ENCODE measurements at regions not wholly inside any gene's neighbourhood (a gene's known extent, or its start where the extent isn't known, plus 50 kb on each side); places are given as distances from the start of the nearest gene placed in this dataset.

GRCh38 chr5:54754878-54755277 is 230.5 kb downstream of the ESM1 start:
- ChIA-PET CTCF (ENCODE audit: unreplicated experiment) (no interaction called here), POLR2A (no interaction called here)
- Histone ChIP-seq H3K9me2 (ENCODE audit: insufficient read depth, low read length) (no peaks in the 10 kb centered on the region), H3K36me3 (ENCODE audit: insufficient read depth, low read length) (no peaks in the 10 kb centered on the region), H2AFZ (ENCODE audit: low read length) (peak overlapping the region; percentile 57), H3K4me1 (ENCODE audit: insufficient read depth, low read length, poor library complexity, severe bottlenecking) (peaks cover 41% of the 10 kb centered on the region), H3K4me3 (ENCODE audit: low read depth, low read length, poor library complexity, severe bottlenecking) (no peak overlapping the region), H3K79me2 (ENCODE audit: insufficient read depth, low read depth, low read length) (no peaks in the 10 kb centered on the region), H3K4me2 (ENCODE audit: low read length) (peak overlapping the region; percentile 43), H3K27ac (ENCODE audit: low read depth, low read length, poor library complexity, severe bottlenecking) (no peak overlapping the region), H4K20me1 (ENCODE audit: insufficient read depth, low read length) (no peaks in the 10 kb centered on the region), H3K9me3 (ENCODE audit: low read length) (no peaks in the 10 kb centered on the region)
- no TSS peak for BruUV-seq (replicated peaks)
- peak; percentile 53 for DNase-seq (ENCODE audit: low spot score)
- intact Hi-C loops (cut with micrococcal nuclease; ENCODE audit: unreplicated experiment): no loop called here
- TF ChIP-seq EZH2phosphoT487 (IDR thresholded peaks at IDR 0.05; ENCODE audit: borderline replicate concordance, low read depth, low read length) (no peak), CTCF (conservative IDR thresholded peaks at IDR 0.05; ENCODE audit: low read length) (no peak)

DNA sequence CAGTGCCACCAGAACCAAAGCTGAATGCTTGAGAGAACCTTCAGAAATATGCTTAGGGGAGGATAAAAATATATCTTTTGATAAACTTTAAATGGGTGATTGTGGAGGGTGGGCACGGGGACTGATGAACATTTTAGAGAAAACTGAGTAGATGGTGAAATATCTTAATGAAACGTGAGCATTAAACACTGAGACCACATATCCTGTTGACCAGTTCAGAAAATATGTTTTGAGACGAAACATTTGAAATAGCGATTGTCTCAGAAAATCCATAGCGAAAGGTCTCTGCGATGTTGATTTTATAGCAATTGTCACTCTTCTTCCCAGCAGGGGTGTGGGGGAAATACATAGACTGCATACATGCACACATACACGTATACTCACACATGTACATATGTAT is 231.0 kb downstream of the ESM1 start:
- TF ChIP-seq CTCF (conservative IDR thresholded peaks at IDR 0.05; ENCODE audit: low read length) (no peak), EZH2phosphoT487 (IDR thresholded peaks at IDR 0.05; ENCODE audit: borderline replicate concordance, low read depth, low read length) (no peak)
- Histone ChIP-seq H3K4me2 (ENCODE audit: low read length) (peak overlapping the region; percentile 43), H3K27ac (ENCODE audit: low read depth, low read length, poor library complexity, severe bottlenecking) (no peak overlapping the region), H3K9me3 (ENCODE audit: low read length) (no peaks in the 10 kb centered on the region), H3K36me3 (ENCODE audit: insufficient read depth, low read length) (no peaks in the 10 kb centered on the region), H3K4me3 (ENCODE audit: low read depth, low read length, poor library complexity, severe bottlenecking) (no peak overlapping the region), H3K79me2 (ENCODE audit: insufficient read depth, low read depth, low read length) (no peaks in the 10 kb centered on the region), H4K20me1 (ENCODE audit: insufficient read depth, low read length) (no peaks in the 10 kb centered on the region), H3K4me1 (ENCODE audit: insufficient read depth, low read length, poor library complexity, severe bottlenecking) (peaks cover 41% of the 10 kb centered on the region), H2AFZ (ENCODE audit: low read length) (peak overlapping the region; percentile 57; the same call in 1 of the 2 replicates), H3K9me2 (ENCODE audit: insufficient read depth, low read length) (no peaks in the 10 kb centered on the region)
- CTCF ChIA-PET (ENCODE audit: unreplicated experiment): no interaction called here
- BruUV-seq (replicated peaks): no TSS peak
- intact Hi-C loops (cut with micrococcal nuclease; ENCODE audit: unreplicated experiment): no loop called here
- no peak for DNase-seq (ENCODE audit: low spot score)
- POLR2A ChIA-PET: interaction anchor here (0.6 kb wide), 1 partner anchor 1451 kb away, joined by 3 read pairs; no protein-coding TSS in a partner anchor

DNA sequence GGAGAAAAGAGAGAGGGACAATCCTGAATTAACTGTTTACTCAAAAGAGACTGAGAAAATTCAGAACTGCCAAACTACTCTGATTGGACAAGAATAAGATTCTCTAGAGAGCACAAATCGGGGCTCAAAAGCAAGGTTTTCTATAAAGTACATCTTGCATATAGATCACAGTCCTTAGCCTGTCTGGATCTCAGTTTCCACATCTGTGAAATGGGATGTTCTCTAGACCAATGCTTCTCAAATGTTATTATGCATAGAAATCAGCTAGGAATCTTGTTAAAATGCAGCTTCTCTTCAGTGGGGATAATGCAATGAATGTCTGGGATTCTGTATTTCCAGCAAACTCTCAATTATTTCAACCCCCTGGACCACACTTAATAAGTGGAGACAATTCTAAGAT is 231.6 kb downstream of the ESM1 start:
- DNase-seq (ENCODE audit: low spot score): no peak
- Histone ChIP-seq H3K4me2 (ENCODE audit: low read length) (no peak overlapping the region), H3K9me3 (ENCODE audit: low read length) (no peaks in the 10 kb centered on the region), H3K36me3 (ENCODE audit: insufficient read depth, low read length) (no peaks in the 10 kb centered on the region), H2AFZ (ENCODE audit: low read length) (no peak overlapping the region; the same call in 1 of the 2 replicates), H3K79me2 (ENCODE audit: insufficient read depth, low read depth, low read length) (no peaks in the 10 kb centered on the region), H3K4me3 (ENCODE audit: low read depth, low read length, poor library complexity, severe bottlenecking) (no peak overlapping the region), H3K27ac (ENCODE audit: low read depth, low read length, poor library complexity, severe bottlenecking) (no peak overlapping the region), H3K9me2 (ENCODE audit: insufficient read depth, low read length) (no peaks in the 10 kb centered on the region), H3K4me1 (ENCODE audit: insufficient read depth, low read length, poor library complexity, severe bottlenecking) (peaks cover 41% of the 10 kb centered on the region), H4K20me1 (ENCODE audit: insufficient read depth, low read length) (no peaks in the 10 kb centered on the region)
- CTCF ChIA-PET (ENCODE audit: unreplicated experiment): no interaction called here
- no TSS peak for BruUV-seq (replicated peaks)
- TF ChIP-seq CTCF (conservative IDR thresholded peaks at IDR 0.05; ENCODE audit: low read length) (no peak), EZH2phosphoT487 (IDR thresholded peaks at IDR 0.05; ENCODE audit: borderline replicate concordance, low read depth, low read length) (no peak)
- intact Hi-C loops (cut with micrococcal nuclease; ENCODE audit: unreplicated experiment): no loop called here
- POLR2A ChIA-PET: interaction anchor here (0.6 to 0.9 kb wide), 2 partner anchors 19 to 211 kb away, joined by 3 read pairs; no protein-coding TSS in a partner anchor
